H1 (cell line): ENCODE measurements at regions not wholly inside any gene's neighbourhood (a gene's known extent, or its start where the extent isn't known, plus 50 kb on each side); places are given as distances from the start of the nearest gene placed in this dataset.

Experiments
- CTCF ChIA-PET: fragments of 300-600 bp; sonication (Branson Sonifier 250); formaldehyde crosslinking; loops from one replicate; lab custom pipeline; 2021; ENCODE audit not compliant: partially characterized antibody; lab: Charles Lee
- POLR2A ChIA-PET: fragments of 300-600 bp; sonication (Branson Sonifier 250); formaldehyde crosslinking; loops from one replicate; lab custom pipeline; 2021; ENCODE audit warnings: inconsistent platforms; ENCODE audit not compliant: partially characterized antibody; lab: Charles Lee
- DNase-seq, 2 experiments: peaks; one replicate each; pipeline versions ENCODE4 v3.0.0 to v3.0.0-alpha.2; 2010 to 2022; ENCODE audit warnings: low spot score in 2 of 2, low read depth in 1 of 2, mixed read lengths in 1 of 2
- FAIRE-seq: peaks from 2 replicates; lab custom pipeline; 2011; peaks lifted over from hg19 to GRCh38; lab: Jason Lieb, UNC
- H2AFZ ChIP-seq: 2 replicates; pipeline ENCODE4 v1.8.1; 2012; ENCODE audit warnings: low read length, inconsistent platforms
- H2AK5ac ChIP-seq: 2 replicates; pipeline ENCODE4 v1.6.1; 2013; ENCODE audit warnings: low read depth, low read length
- H2BK120ac ChIP-seq: replicated peaks from 2 replicates; pipeline ENCODE3; 2013; ENCODE audit warnings: low read depth, low read length, inconsistent platforms
- H2BK12ac ChIP-seq: 2 replicates; pipeline ENCODE4 v1.6.1; 2013; ENCODE audit warnings: low read depth, low read length
- H2BK15ac ChIP-seq: 2 replicates; pipeline ENCODE4 v1.6.1; 2013; ENCODE audit warnings: low read length
- H2BK20ac ChIP-seq: 2 replicates; pipeline ENCODE4 v1.6.1; 2013; ENCODE audit warnings: low read length
- H2BK5ac ChIP-seq: 2 replicates; pipeline ENCODE4 v1.6.1; 2013; ENCODE audit warnings: low read depth, low read length
- H3K14ac ChIP-seq: 2 replicates; pipeline ENCODE4 v1.6.1; 2013; ENCODE audit warnings: inconsistent platforms; ENCODE audit not compliant: insufficient read length
- H3K18ac ChIP-seq: 2 replicates; pipeline ENCODE4 v1.6.1; 2013; ENCODE audit warnings: low read length; ENCODE audit errors: extremely low read depth
- H3K23ac ChIP-seq: 2 replicates; pipeline ENCODE4 v1.6.1; 2013; ENCODE audit warnings: inconsistent platforms; ENCODE audit not compliant: insufficient read length
- H3K23me2 ChIP-seq: 2 replicates; pipeline ENCODE4 v1.6.1; 2013; ENCODE audit warnings: low read depth, low read length
- H3K27ac ChIP-seq: 2 replicates; pipeline ENCODE4 v1.6.1; 2011; ENCODE audit warnings: low read depth, low read length, inconsistent platforms
- H3K27me3 ChIP-seq, 4 experiments: replicated peaks in 1 of 4; 1 replicate in 1 of 4; 2 replicates in 3 of 4; pipeline versions ENCODE4 v1.6.1 to v1.8.1; 2011 to 2013; ENCODE audit warnings: low read length in 3 of 4, mild to moderate bottlenecking in 3 of 4, inconsistent platforms in 2 of 4, mixed read lengths in 2 of 4, moderate library complexity in 1 of 4; ENCODE audit not compliant: control insufficient read depth in 3 of 4, insufficient read depth in 3 of 4; ENCODE audit errors: extremely low read depth in 1 of 4
- H3K36me3 ChIP-seq, 4 experiments: 2 replicates each; pipeline versions ENCODE4 v1.6.1 to v1.8.1; 2011 to 2013; ENCODE audit warnings: mild to moderate bottlenecking in 4 of 4, low read length in 3 of 4, moderate library complexity in 2 of 4, control low read depth in 1 of 4, inconsistent platforms in 1 of 4; ENCODE audit not compliant: insufficient read depth in 4 of 4, control insufficient read depth in 2 of 4
- H3K4ac ChIP-seq: replicated peaks from 2 replicates; pipeline ENCODE3; 2013; ENCODE audit warnings: low read length, low read depth, mixed read lengths, inconsistent platforms; ENCODE audit not compliant: insufficient read length
- H3K4me1 ChIP-seq, 4 experiments: replicated peaks in 1 of 4; 1 replicate in 1 of 4; 2 replicates in 3 of 4; pipeline versions ENCODE4 v1.6.1 to v1.8.1; 2011 to 2013; ENCODE audit warnings: low read length in 3 of 4, inconsistent platforms in 2 of 4, mixed read lengths in 1 of 4; ENCODE audit not compliant: insufficient read depth in 4 of 4, control insufficient read depth in 3 of 4
- H3K4me2 ChIP-seq, 2 experiments: 2 replicates each; pipeline versions ENCODE4 v1.6.1 to v1.8.1; 2011 to 2013; ENCODE audit warnings: low read depth in 2 of 2, low read length in 2 of 2, control low read depth in 1 of 2, inconsistent platforms in 1 of 2, mild to moderate bottlenecking in 1 of 2; ENCODE audit not compliant: insufficient read depth in 1 of 2
- H3K4me3 ChIP-seq, 4 experiments: fragments of 200-600, 300-600 bp in 1 of 4; sonication (generic), shearing (Covaris generic), sonication (Bioruptor Twin) in 1 of 4; 2 replicates each; pipeline versions ENCODE4 v1.5.1 to v1.8.1; 2011 to 2016; ENCODE audit warnings: low read length in 4 of 4, low read depth in 3 of 4, control low read depth in 2 of 4, inconsistent platforms in 2 of 4, mild to moderate bottlenecking in 2 of 4, mixed read lengths in 1 of 4, moderate library complexity in 1 of 4; ENCODE audit not compliant: insufficient read depth in 2 of 4; ENCODE audit errors: extremely low read depth in 1 of 4
- H3K56ac ChIP-seq: replicated peaks from 2 replicates; pipeline ENCODE3; 2013; ENCODE audit warnings: low read depth, mild to moderate bottlenecking, mixed read lengths, low read length, inconsistent platforms; ENCODE audit not compliant: insufficient read length
- H3K79me1 ChIP-seq: 2 replicates; pipeline ENCODE4 v1.6.1; 2013; ENCODE audit warnings: low read depth, low read length, control low read depth
- H3K79me2 ChIP-seq, 2 experiments: 2 replicates each; pipeline versions ENCODE4 v1.6.1 to v1.8.1; 2012 to 2013; ENCODE audit warnings: low read length in 2 of 2, mild to moderate bottlenecking in 2 of 2, inconsistent platforms in 1 of 2; ENCODE audit not compliant: insufficient read depth in 2 of 2, control insufficient read depth in 1 of 2
- H3K9ac ChIP-seq, 4 experiments: replicated peaks in 1 of 4; 1 replicate in 1 of 4; 2 replicates in 3 of 4; pipeline versions ENCODE4 v1.6.1 to v1.8.1; 2011 to 2013; ENCODE audit warnings: low read depth in 3 of 4, low read length in 3 of 4, control low read depth in 2 of 4, mild to moderate bottlenecking in 2 of 4, moderate library complexity in 2 of 4, inconsistent platforms in 1 of 4; ENCODE audit errors: extremely low read depth in 1 of 4
- H3K9me3 ChIP-seq, 2 experiments: 2 replicates each; pipeline versions ENCODE4 v1.6.1 to v1.8.1; 2012 to 2013; ENCODE audit warnings: mild to moderate bottlenecking in 2 of 2, moderate library complexity in 2 of 2, control low read depth in 1 of 2, inconsistent platforms in 1 of 2, low read depth in 1 of 2, low read length in 1 of 2, mixed read lengths in 1 of 2; ENCODE audit not compliant: insufficient read depth in 2 of 2
- H4K20me1 ChIP-seq, 2 experiments: replicated peaks in 1 of 2; 2 replicates each; pipeline versions ENCODE3 to v1.8.1; 2011 to 2013; ENCODE audit warnings: inconsistent platforms in 2 of 2, low read length in 2 of 2, mild to moderate bottlenecking in 1 of 2; ENCODE audit not compliant: insufficient read depth in 2 of 2, control insufficient read depth in 1 of 2
- H4K5ac ChIP-seq: 2 replicates; pipeline ENCODE4 v1.6.1; 2013; ENCODE audit warnings: low read length, low read depth, mixed read lengths, inconsistent platforms; ENCODE audit not compliant: insufficient read length
- H4K8ac ChIP-seq: 2 replicates; pipeline ENCODE4 v1.8.0; 2013; ENCODE audit warnings: mild to moderate bottlenecking, moderate library complexity, low read length, inconsistent platforms; ENCODE audit not compliant: insufficient read depth; ENCODE audit errors: extremely low read depth
- H4K91ac ChIP-seq: replicated peaks from 2 replicates; pipeline ENCODE3; 2013; ENCODE audit warnings: low read length, mixed read lengths, inconsistent platforms; ENCODE audit not compliant: insufficient read length
- ASH2L ChIP-seq: fragments of 200-600, 300-600 bp; sonication (generic); IDR thresholded peaks from one replicate; pipeline ENCODE4 v1.7.1; 2017; ENCODE audit warnings: low read length
- CREB1 ChIP-seq: IDR thresholded peaks from 2 replicates; pipeline ENCODE4 v1.6.1; 2012; ENCODE audit warnings: inconsistent platforms
- FOSL1 ChIP-seq: IDR thresholded peaks from 2 replicates; pipeline ENCODE4 v1.6.1; 2011; ENCODE audit warnings: mild to moderate bottlenecking, low read depth, low read length, moderate library complexity; ENCODE audit not compliant: insufficient read depth
- HDAC2 ChIP-seq, 2 experiments: fragments of 300-600 bp in 1 of 2; sonication (generic) in 1 of 2; IDR thresholded peaks; 2 replicates each; pipeline ENCODE4 v1.6.1; 2011 to 2012; ENCODE audit warnings: low read depth in 2 of 2, low read length in 2 of 2, mild to moderate bottlenecking in 2 of 2, moderate library complexity in 2 of 2, borderline replicate concordance in 1 of 2, inconsistent platforms in 1 of 2
- JUND ChIP-seq: IDR thresholded peaks from 2 replicates; pipeline ENCODE4 v1.6.1; 2011; ENCODE audit warnings: mild to moderate bottlenecking, improper control_type of control experiment, low read length
- KDM1A ChIP-seq: fragments of 200-600, 300-600 bp; sonication (generic); IDR thresholded peaks from 2 replicates; pipeline ENCODE4 v1.7.1; 2016; ENCODE audit warnings: mild to moderate bottlenecking, low read length, borderline replicate concordance
- MAX ChIP-seq: IDR thresholded peaks from 2 replicates; pipeline ENCODE4 v1.6.1; 2012; ENCODE audit warnings: inconsistent platforms
- PHF8 ChIP-seq: fragments of 200-600 bp; sonication (generic); conservative IDR thresholded peaks from 2 replicates; pipeline ENCODE4 v1.7.1; 2012; ENCODE audit warnings: low read depth, mild to moderate bottlenecking, inconsistent platforms, low read length, moderate library complexity
- POLR2AphosphoS5 ChIP-seq: IDR thresholded peaks from 2 replicates; pipeline ENCODE4 v1.6.1; 2011; ENCODE audit warnings: low read depth, low read length
- SIRT6 ChIP-seq: IDR thresholded peaks from one replicate; pipeline ENCODE4 v1.7.1; 2012; ENCODE audit warnings: low read length, inconsistent platforms
- SRF ChIP-seq: IDR thresholded peaks from 2 replicates; pipeline ENCODE4 v1.6.1; 2011; ENCODE audit warnings: mild to moderate bottlenecking, low read depth, low read length, moderate library complexity
- TCF12 ChIP-seq: IDR thresholded peaks from 2 replicates; pipeline ENCODE4 v1.6.1; 2011; ENCODE audit warnings: low read depth, mild to moderate bottlenecking, low read length
- WGBS, 2 experiments: shearing (Covaris generic) in 1 of 2; methylation state at CpG; one replicate each; pipeline versions ENCODE4 v1.1.6 to v1.1.7; 2013 to 2015; ENCODE audit warnings: low lambda C conversion rate in 2 of 2, mixed read lengths in 2 of 2, inconsistent platforms in 1 of 2, low coverage in 1 of 2, missing lambda C conversion rate in 1 of 2; ENCODE audit not compliant: insufficient replicate concordance in 2 of 2, insufficient coverage in 1 of 2, insufficient read length in 1 of 2; ENCODE audit errors: extremely low coverage in 1 of 2, missing lambda C conversion rate in 1 of 2; 5-methylcytosine and 5-hydroxymethylcytosine counted together

DNA sequence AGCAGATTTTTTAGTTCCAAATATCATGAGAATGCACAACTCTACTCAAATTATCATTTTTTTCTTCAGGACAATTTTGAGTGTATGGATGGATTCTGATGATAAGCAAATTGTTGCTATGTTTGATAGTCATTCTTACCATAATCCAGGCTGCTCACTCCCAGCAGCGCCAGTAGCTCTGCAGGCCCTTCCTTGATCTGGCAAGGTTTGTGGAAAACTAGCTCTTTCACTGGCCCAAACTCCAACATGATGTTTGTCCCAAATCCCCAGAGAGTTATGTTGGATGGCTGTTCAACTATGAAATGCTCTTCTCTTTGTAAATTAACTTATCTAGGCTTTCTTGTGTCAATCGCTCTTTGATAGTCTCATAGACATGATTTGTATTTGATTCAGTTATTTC, 933.7 kb downstream of the DNAJB9 start:
- no peak overlapping the region for H4K5ac ChIP-seq
- no peak overlapping the region for H3K23ac ChIP-seq
- WGBS, 2 experiments, result 94% methylated on average over 2 of the region's 2 CpGs; no CpG with 5 or more reads in 1 of the 2 experiments
- CTCF ChIA-PET, result no interaction called here
- H3K79me2 ChIP-seq, result no peaks in the 10 kb centered on the region
- no peak overlapping the region for H2BK12ac ChIP-seq
- H2BK120ac ChIP-seq, result no peak overlapping the region
- H4K91ac ChIP-seq, result no peak overlapping the region
- H2AFZ ChIP-seq, result no peak overlapping the region
- H2AK5ac ChIP-seq, result no peak overlapping the region
- no peak overlapping the region for H3K56ac ChIP-seq
- H3K4me3 ChIP-seq, result no peak overlapping the region
- no peak overlapping the region for H4K8ac ChIP-seq
- H3K4me2 ChIP-seq, result no peak overlapping the region
- no peak for FAIRE-seq
- H3K9me3 ChIP-seq, result no peaks in the 10 kb centered on the region; a peak in 1 of 4 replicates
- H4K20me1 ChIP-seq, result no peaks in the 10 kb centered on the region
- H2BK20ac ChIP-seq, result no peak overlapping the region
- no peak overlapping the region for H3K4ac ChIP-seq
- H3K14ac ChIP-seq, result no peak overlapping the region
- H3K27ac ChIP-seq, result no peak overlapping the region
- H3K36me3 ChIP-seq, result no peaks in the 10 kb centered on the region
- peaks cover 0 to 1% (median 0%) of the 10 kb centered on the region in 4 experiments; a peak in 1 of 7 replicates for H3K27me3 ChIP-seq
- no peak overlapping the region for H2BK15ac ChIP-seq
- H3K79me1 ChIP-seq, result no peaks in the 10 kb centered on the region
- POLR2A ChIA-PET, result no interaction called here
- TF ChIP-seq PHF8, result no peak
- TF ChIP-seq POLR2AphosphoS5, result no peak
- TF ChIP-seq SIRT6, result no peak
- no peak for TF ChIP-seq CREB1
- no peak for TF ChIP-seq JUND
- no peak for TF ChIP-seq FOSL1
- no peak for TF ChIP-seq TCF12
- TF ChIP-seq ASH2L, result no peak
- no peak for TF ChIP-seq HDAC2 (IDR thresholded peaks at IDR 0.05; ENCODE audit: borderline replicate concordance in 1 of 2, low read depth in 2 of 2, low read length in 2 of 2)
- no peak for TF ChIP-seq KDM1A
- TF ChIP-seq MAX, result no peak
- no peak for TF ChIP-seq SRF
- no peaks in the 10 kb centered on the region for H3K4me1 ChIP-seq
- H3K9ac ChIP-seq, result no peak overlapping the region
- no peak for DNase-seq
- no peaks in the 10 kb centered on the region for H3K23me2 ChIP-seq
- H3K18ac ChIP-seq, result no peak overlapping the region
- no peak overlapping the region for H2BK5ac ChIP-seq
